LNCaP clone FGC (cell line): ENCODE measurements at regions not wholly inside any gene's neighbourhood (a gene's known extent, or its start where the extent isn't known, plus 50 kb on each side); places are given as distances from the start of the nearest gene placed in this dataset.

ENCODE experiments used
- DNase-seq: peaks from one replicate; pipeline ENCODE4 v3.0.0-alpha.2; 2011; ENCODE audit warnings: low read depth
- H3K4me3 ChIP-seq: 2 replicates; pipeline ENCODE4 v1.5.1; 2011; ENCODE audit warnings: mild to moderate bottlenecking, low read depth, low read length, control low read depth
- CTCF ChIP-seq: IDR thresholded peaks from 2 replicates; pipeline ENCODE4 v1.5.1; 2012; ENCODE audit warnings: mild to moderate bottlenecking; ENCODE audit not compliant: control insufficient read depth, insufficient read depth; ENCODE audit errors: extremely low read depth

- DNase-seq = no peak
- H3K4me3 ChIP-seq = no peak overlapping the region
- TF ChIP-seq CTCF = no peak
These were observed 205.8 kb upstream of the NCKAP5 start for GRCh38 chr2:133773854-133774653.

GRCh38 chr2:133774654-133775015, 206.4 kb upstream of the NCKAP5 start:
- no peak for TF ChIP-seq CTCF
- no peak overlapping the region for H3K4me3 ChIP-seq
- no peak for DNase-seq

- TF ChIP-seq CTCF = no peak
- no peak overlapping the region for H3K4me3 ChIP-seq
- no peak for DNase-seq
These were observed 208.8 kb upstream of the NCKAP5 start for GRCh38 chr2:133776936-133777573.

GRCh38 chr2:133777574-133777960, 209.3 kb upstream of the NCKAP5 start:
- DNase-seq = peak; percentile 39
- no peak overlapping the region for H3K4me3 ChIP-seq
- TF ChIP-seq CTCF = no peak

- DNase-seq = peak; percentile 63
- H3K4me3 ChIP-seq = no peak overlapping the region
- peak; percentile 78 for TF ChIP-seq CTCF
These were observed 212.1 kb upstream of the NCKAP5 start for GRCh38 chr2:133780099-133780996.

GRCh38 chr2:133780997-133781513, 212.8 kb upstream of the NCKAP5 start:
- no peak for DNase-seq
- no peak for TF ChIP-seq CTCF
- H3K4me3 ChIP-seq = no peak overlapping the region
